Gastrocnemius medialis (tissue), 4 donors: ENCODE measurements at regions not wholly inside any gene's neighbourhood (a gene's known extent, or its start where the extent isn't known, plus 50 kb on each side); places are given as distances from the start of the nearest gene placed in this dataset.

Source experiments
- POLR2A ChIP-seq, 2 donors: fragments of 450-650 bp; IDR thresholded peaks; one replicate each; pipeline ENCODE4 v1.6.1; 2017; ENCODE audit warnings: antibody characterized with exemption in 2 of 2, mild to moderate bottlenecking in 2 of 2, moderate library complexity in 2 of 2
- TF ChIP-seq, protein P1 (sequence below), 5 experiments: fragments of 450-650 bp in 3 of 5; fragments of 200-600 bp in 2 of 5; sonication (generic) in 2 of 5; IDR thresholded peaks in 4 of 5; conservative IDR thresholded peaks in 1 of 5; 1 replicate in 4 of 5; 2 replicates in 1 of 5; pipeline ENCODE4 v1.5.1; 2016 to 2019; ENCODE audit warnings: antibody characterized with exemption in 5 of 5, mild to moderate bottlenecking in 3 of 5, moderate library complexity in 3 of 5

DNA sequence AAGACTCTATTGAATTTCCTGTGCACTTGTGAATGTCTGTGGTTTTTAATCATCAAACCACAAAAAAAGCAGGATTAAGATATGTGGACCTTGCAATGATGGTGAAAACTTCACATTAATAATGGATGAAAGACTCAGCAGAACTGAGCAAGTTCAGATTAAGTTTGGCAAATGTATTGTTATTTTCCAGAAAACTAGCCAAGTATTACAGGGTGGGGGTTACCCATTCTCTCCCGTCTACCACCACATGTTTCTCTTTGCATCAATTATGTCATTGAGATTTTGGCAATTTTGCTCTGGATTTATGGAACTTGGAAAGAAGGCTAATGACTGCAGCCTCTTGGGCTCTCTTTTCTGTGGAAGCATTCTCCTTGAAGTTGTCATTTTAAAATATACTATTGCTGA is 577.1 kb downstream of the ANKRD50 start:
- TF ChIP-seq, protein P1, sequence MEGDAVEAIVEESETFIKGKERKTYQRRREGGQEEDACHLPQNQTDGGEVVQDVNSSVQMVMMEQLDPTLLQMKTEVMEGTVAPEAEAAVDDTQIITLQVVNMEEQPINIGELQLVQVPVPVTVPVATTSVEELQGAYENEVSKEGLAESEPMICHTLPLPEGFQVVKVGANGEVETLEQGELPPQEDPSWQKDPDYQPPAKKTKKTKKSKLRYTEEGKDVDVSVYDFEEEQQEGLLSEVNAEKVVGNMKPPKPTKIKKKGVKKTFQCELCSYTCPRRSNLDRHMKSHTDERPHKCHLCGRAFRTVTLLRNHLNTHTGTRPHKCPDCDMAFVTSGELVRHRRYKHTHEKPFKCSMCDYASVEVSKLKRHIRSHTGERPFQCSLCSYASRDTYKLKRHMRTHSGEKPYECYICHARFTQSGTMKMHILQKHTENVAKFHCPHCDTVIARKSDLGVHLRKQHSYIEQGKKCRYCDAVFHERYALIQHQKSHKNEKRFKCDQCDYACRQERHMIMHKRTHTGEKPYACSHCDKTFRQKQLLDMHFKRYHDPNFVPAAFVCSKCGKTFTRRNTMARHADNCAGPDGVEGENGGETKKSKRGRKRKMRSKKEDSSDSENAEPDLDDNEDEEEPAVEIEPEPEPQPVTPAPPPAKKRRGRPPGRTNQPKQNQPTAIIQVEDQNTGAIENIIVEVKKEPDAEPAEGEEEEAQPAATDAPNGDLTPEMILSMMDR (IDR thresholded peaks at IDR 0.05 in 4 of 5, conservative IDR thresholded peaks at IDR 0.05 in 1 of 5): no peak
- no peak for TF ChIP-seq POLR2A (IDR thresholded peaks at IDR 0.05)
